Ammon's horn (tissue), 1 donor: ENCODE measurements at regions not wholly inside any gene's neighbourhood (a gene's known extent, or its start where the extent isn't known, plus 50 kb on each side); places are given as distances from the start of the nearest gene placed in this dataset.
A peak's percentile ranks its signal among the peaks of the same experiment; 100 is the strongest.
"Not testable (repeated sequence)": the region's sequence is repeated elsewhere in the genome, so short reads cannot be mapped to it uniquely, and the experiment has no call there.

ENCODE experiments used
- DNase-seq: peaks from one replicate; pipeline ENCODE4 v3.0.0-alpha.2; 2016; ENCODE audit warnings: low spot score

GRCh38 chr3:86561215-86561614, 429.7 kb downstream of the VGLL3 start:
- no peak for DNase-seq

DNA sequence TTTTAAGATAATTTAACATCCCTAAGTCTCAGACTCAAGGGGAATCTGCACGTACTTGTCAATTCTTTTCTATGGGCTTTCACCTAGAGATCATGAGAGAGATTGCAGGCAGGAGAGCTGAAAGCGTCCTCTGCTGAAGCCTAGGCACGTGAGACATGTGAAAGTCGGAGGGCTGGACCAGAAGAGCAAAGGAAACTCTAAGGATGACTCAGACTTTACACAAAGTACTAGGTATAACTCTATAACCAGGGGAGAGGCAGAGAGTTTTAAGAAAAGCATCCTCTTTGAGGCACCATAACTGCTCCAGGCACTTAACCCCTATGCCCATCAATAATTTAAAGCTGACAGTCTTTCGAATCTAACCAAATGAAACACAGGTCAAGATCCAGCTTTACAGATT, 436.6 kb downstream of the VGLL3 start:
- no peak for DNase-seq

GRCh38 chr3:86547692-86548091, 443.3 kb downstream of the VGLL3 start:
- DNase-seq: no peak

DNA sequence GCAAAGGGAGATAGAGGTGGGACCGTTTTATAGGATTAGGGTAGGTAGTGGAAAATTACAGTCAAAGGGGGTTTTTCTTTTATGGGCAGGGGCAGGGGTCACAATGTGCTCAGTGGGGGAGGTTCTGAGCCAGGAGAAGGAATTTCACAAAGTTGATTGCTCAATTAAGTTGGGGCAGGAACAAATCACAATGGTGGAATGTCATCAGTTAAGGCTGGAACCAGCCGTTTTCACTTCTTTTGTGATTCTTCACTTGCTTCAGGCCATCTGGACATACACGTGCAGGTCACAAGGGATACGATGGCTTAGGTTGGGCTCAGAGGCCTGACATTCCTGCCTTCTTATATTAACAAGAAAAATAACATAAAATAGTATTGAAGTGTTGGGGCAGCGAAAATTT, 453.8 kb downstream of the VGLL3 start:
- no peak for DNase-seq

DNA sequence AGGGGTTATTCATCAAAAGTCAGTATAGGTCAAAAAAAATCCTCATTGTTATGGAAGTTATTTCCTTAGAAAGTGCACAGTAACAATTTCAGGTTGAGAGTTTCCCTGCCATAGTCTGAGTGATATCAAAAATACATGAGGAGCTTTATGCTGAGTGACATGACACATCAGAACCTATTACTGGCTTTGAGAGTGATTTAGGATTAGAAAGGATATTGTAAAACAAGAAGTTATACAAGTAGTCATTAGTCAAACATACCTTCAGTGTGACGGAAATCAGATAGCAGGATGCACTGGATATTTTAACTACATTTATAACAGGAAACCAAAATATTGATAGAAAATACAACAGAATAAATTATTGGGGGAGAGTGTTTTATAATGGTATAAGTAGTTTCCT, 471.1 kb downstream of the VGLL3 start:
- no peak for DNase-seq

- DNase-seq: peak; percentile 40
Measured at GRCh38 chr3:86481636-86482035, 509.3 kb downstream of the VGLL3 start.

GRCh38 chr3:86481031-86481430, 509.9 kb downstream of the VGLL3 start:
- no peak for DNase-seq

DNA sequence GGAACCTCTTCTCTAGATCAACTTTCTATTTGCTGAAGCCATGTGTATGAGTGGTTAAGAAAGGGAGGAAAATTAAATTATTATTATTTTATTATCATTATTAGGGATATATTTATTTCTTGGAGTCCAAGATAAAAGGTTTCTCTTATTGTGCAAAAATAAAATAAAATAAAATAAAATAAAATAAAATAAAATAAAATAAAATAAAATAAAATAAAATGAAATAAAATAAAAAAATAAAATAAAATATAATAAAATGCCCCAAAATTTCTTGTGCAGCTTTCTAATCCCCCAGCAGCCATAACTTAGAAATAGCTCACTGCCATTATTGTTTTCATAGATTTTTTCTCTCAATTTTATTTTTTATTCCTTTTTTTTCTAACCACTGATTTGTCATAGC, 526.8 kb downstream of the VGLL3 start:
- DNase-seq: no peak

GRCh38 chr3:86451749-86452148, 539.2 kb downstream of the VGLL3 start:
- no peak for DNase-seq

- no peak for DNase-seq
Measured at GRCh38 chr3:86438544-86438943, 552.4 kb downstream of the VGLL3 start.

GRCh38 chr3:86427343-86427742, 563.6 kb downstream of the VGLL3 start:
- no peak for DNase-seq

DNA sequence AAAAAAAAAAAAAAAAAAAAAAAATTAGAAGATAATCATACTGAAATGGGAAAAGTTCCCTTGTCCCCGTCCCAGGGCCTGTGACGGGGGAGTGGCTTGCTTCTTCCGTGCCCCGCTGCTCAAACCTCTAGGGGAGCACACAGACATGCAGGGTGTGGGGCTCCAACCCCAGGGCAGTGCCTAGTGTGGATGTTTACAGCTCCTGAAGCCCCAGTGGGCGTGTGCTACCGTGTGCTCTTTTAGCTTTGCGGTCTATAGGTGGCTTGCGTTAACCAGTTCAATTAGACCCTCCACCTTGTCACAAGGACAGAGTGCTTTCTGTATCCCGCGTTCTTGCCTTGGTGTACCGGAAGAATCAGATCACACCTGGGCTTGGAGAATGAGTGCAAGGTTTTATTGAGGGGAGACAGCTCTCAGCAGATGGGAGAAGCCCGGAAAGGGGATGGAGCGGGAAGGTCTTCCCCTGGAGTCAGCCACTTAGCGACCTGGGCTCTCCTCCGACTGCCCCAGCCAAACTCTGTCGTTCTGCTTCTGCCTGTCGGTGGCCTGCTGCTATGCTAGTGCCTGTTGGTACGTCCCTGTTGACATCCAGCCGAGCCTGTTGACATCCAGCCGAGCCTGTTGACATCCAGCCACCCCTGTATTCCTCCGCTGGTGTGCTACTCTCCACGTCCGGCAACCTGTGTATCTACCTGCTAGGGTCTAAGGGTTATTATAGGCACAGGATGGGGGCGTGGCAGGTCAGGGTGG, 569.8 kb downstream of the VGLL3 start:
- no peak for DNase-seq

DNA sequence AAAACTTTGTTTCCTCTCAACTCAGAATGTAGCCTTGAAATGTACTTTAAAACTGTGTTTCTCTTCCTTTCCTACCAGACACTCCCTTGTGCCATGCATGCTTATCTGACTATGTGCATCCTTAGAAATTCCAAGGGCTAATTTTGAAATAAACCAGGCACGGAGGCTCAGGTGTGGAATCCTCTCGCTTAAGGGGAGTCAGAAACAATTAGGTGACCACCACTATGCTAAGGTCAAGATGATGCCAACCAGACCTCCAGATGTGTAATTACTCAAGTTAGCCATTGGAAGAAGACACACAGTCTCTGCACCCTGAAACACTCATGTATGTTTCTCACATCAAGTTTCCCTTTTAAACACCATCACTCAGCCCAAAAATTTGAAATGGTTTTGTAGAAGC, 572.1 kb downstream of the VGLL3 start:
- DNase-seq: no peak

GRCh38 chr3:86416334-86416733, 574.6 kb downstream of the VGLL3 start:
- no peak for DNase-seq

DNA sequence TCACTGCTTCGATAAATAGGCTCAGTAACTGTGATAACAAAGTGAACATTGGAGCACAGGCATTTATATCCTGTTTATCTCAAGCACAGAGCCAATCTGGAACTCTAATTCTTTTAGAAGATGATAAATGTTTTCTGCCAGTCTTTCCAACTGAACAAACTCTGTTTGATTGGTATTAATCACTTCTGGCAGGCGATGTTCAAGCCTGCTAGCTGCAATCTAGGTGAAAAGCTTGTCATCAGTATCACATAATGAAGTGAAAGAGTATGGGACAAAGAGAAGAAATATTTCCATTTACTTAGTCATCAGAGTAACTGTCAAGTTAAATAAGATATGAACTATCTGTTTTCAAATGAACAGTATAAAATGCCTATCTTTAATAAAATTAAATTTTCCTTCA, 577.3 kb downstream of the VGLL3 start:
- no peak for DNase-seq

DNA sequence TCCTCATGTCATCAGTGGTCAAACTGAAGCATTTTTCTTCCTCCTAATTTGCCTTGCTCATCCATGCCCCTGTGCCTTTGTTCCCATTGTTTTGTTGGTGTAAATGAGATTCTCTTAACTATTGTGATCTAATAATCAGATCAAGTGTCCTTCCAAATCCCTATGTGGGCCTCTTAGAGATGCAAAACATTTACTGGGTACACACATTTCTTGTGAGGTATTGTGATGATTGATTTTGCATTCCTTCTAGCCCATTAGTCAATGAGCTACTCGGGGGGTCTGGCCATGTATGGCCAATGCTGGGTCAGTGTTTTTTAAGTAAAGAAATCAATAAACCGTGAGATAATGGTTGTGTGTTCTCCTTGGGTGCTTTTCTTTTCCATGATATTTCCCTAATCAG, 580.4 kb downstream of the VGLL3 start:
- no peak for DNase-seq

DNA sequence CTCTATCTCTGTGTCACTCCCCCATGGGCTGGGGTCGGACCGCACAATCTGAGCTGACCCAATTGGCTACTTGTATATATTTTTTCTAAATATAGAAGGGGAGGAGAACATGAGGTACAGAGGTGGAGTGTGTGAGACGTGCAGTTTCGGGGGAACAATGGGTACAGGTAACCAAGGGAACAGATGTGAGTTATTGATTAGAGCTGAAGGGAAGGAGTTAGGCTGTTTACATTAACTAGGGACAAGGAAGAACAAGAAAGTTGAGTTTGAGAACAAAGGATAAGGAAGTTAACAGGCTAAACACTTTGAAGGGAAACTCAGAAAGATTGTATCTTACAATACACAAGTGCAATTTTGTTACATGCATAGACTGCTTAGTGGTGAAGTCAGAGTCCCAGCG, 601.2 kb downstream of the VGLL3 start:
- DNase-seq: not testable (repeated sequence)

GRCh38 chr3:86388820-86389219, 602.1 kb downstream of the VGLL3 start:
- DNase-seq: no peak

- no peak for DNase-seq
Measured at GRCh38 chr3:86382556-86382955, 608.4 kb downstream of the VGLL3 start.

GRCh38 chr3:86381247-86381646, 609.7 kb downstream of the VGLL3 start:
- DNase-seq: no peak

DNA sequence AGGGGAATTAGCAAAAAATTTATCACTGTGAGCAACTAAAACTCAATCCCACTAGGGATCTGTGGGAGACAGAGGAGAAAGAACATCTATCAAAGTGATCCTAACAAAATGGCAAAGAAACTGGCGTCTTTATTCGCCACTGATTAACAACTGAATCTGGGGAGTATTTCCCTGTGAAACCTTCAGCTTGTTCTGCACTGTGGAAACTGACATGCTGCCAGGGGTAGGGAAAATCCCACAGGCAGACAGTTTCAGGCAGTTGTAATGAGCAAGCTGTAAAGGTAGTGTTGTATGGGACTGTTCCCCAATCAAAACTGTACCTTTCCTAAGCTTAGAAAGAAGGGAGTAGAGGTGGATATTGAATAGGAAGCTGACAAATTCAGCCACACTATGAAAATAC, 611.7 kb downstream of the VGLL3 start:
- no peak for DNase-seq

DNA sequence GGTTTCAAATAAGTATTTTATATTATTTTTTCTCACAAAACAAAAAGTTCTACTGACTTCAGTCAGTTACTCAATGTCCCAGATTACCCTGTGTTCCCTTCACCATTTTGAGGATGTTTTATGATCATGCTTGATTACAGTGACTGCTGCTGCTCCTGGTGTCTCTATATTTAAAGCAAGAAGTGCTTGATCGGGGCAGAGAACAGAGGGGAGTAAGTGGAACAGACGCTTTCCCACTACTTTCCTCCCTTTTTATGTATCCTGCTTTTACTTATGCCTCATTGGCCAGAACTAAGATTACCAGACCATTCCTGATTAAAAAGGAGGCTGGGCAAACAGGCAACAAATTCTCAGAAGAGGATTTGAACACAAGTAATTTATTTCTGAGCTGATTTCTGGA, 612.1 kb downstream of the VGLL3 start:
- no peak for DNase-seq

DNA sequence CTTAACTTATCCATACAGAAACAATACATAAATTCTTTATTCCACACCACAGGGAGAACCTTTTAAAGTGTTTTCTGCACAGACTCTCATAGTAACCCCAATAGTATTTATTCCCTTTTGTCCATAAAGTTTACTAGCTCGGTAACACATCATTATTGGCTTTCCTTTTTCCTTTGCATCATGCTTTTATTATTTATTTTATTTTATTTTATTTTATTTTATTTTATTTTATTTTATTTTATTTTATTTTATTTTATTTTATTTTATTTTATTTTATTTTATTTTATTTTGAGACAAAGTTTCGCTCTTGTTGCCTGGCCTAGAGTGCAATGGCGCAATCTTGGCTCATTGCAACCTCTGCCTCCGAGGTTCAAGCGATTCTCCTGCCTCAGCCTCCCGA, 655.4 kb downstream of the VGLL3 start:
- DNase-seq: not testable (repeated sequence)

DNA sequence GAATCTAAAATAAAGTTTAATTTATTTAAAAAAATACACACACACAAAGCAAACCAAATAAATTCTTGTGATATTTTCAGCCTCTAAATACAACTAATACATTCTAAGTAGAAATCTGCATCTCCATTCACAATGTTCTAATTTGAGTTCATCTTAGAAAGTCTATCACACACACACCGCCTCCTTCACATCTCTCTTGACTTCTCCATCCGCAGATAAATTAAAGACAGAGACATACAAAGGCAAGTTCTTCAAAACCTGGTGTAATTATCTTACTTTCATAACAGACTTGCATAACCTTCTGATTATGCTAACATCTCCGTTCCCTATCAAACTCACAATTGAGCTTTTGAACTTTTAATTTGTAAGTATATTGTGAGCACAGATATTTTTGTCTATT, 657.3 kb downstream of the VGLL3 start:
- DNase-seq: no peak

DNA sequence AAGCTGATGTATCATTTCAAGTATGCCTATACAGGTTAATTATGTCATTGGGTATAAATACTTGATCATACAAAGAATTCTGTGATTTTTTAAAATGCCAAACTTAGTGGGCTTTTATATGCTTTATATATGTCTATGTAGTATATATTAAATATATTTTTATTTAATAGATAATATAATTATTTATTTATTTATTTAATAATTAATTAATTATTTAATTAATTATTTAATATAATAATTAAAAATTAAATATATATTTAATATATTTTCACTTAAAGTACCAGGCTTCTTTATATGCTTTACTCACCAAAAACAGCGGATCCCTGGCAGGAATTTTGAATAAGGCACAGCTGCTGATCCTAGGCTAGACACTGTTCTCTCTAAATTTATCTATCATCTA, 687.0 kb downstream of the VGLL3 start:
- DNase-seq: no peak
